Posterior cingulate gyrus (tissue), 11 donors: ENCODE measurements at regions not wholly inside any gene's neighbourhood (a gene's known extent, or its start where the extent isn't known, plus 50 kb on each side); places are given as distances from the start of the nearest gene placed in this dataset.

Experiments
- DNase-seq, 10 donors: peaks; one replicate each; pipeline versions ENCODE4 v3.0.0 to v3.0.0-alpha.2; 2020 to 2021; ENCODE audit warnings: mixed read lengths in 3 of 10
- intact Hi-C: fragments of 100-400 bp; cut with DNase I; formaldehyde crosslinking; loops from one replicate; pipeline ENCODE4 v1.15.1; 2023

- intact Hi-C loops = no loop called here
- no peak for DNase-seq
Measured at GRCh38 chr1:191852907-191853306, 305.4 kb upstream of the RGS18 start.

- DNase-seq = no peak
- intact Hi-C loops = no loop called here
Measured at GRCh38 chr1:191857600-191857999, 300.7 kb upstream of the RGS18 start.

- intact Hi-C loops = no loop called here
- no peak for DNase-seq
Measured at GRCh38 chr1:191865479-191865878, 292.8 kb upstream of the RGS18 start.

GRCh38 chr1:191866155-191866554 is 292.1 kb upstream of the RGS18 start:
- no peak for DNase-seq
- intact Hi-C loops = no loop called here

GRCh38 chr1:191869790-191870312 is 288.4 kb upstream of the RGS18 start:
- intact Hi-C loops = no loop called here
- no peak for DNase-seq

- intact Hi-C loops = no loop called here
- DNase-seq = no peak
Measured at GRCh38 chr1:191870490-191870889, 287.8 kb upstream of the RGS18 start.

GRCh38 chr1:191875994-191876393 is 282.3 kb upstream of the RGS18 start:
- DNase-seq = no peak
- intact Hi-C loops = no loop called here

GRCh38 chr1:191876631-191877030 is 281.6 kb upstream of the RGS18 start:
- intact Hi-C loops = no loop called here
- DNase-seq = no peak

GRCh38 chr1:191882870-191883269 is 275.4 kb upstream of the RGS18 start:
- no peak for DNase-seq
- intact Hi-C loops = no loop called here

GRCh38 chr1:191886977-191887376 is 271.3 kb upstream of the RGS18 start:
- DNase-seq = no peak
- intact Hi-C loops = no loop called here

- intact Hi-C loops = no loop called here
- DNase-seq = no peak
Measured at GRCh38 chr1:191888996-191889622, 269.2 kb upstream of the RGS18 start.

GRCh38 chr1:191889623-191890003 is 268.6 kb upstream of the RGS18 start:
- intact Hi-C loops = no loop called here
- no peak for DNase-seq

GRCh38 chr1:191890433-191891088 is 267.7 kb upstream of the RGS18 start:
- no peak for DNase-seq
- intact Hi-C loops = no loop called here

GRCh38 chr1:191892716-191893115 is 265.5 kb upstream of the RGS18 start:
- intact Hi-C loops = no loop called here
- DNase-seq = no peak

- intact Hi-C loops = no loop called here
- DNase-seq = no peak
Measured at GRCh38 chr1:191895049-191895448, 263.2 kb upstream of the RGS18 start.

GRCh38 chr1:191895462-191896058 is 262.7 kb upstream of the RGS18 start:
- no peak for DNase-seq
- intact Hi-C loops = no loop called here

GRCh38 chr1:191897134-191897533 is 261.1 kb upstream of the RGS18 start:
- DNase-seq = no peak
- intact Hi-C loops = no loop called here

- no peak for DNase-seq
- intact Hi-C loops = no loop called here
Measured at GRCh38 chr1:191901651-191902050, 256.6 kb upstream of the RGS18 start.

- intact Hi-C loops = no loop called here
- DNase-seq = no peak
Measured at GRCh38 chr1:191904991-191905390, 253.3 kb upstream of the RGS18 start.

GRCh38 chr1:191905781-191906180 is 252.5 kb upstream of the RGS18 start:
- no peak for DNase-seq
- intact Hi-C loops = no loop called here

- intact Hi-C loops = no loop called here
- no peak for DNase-seq
Measured at GRCh38 chr1:191907121-191907520, 251.1 kb upstream of the RGS18 start.

- no peak for DNase-seq
- intact Hi-C loops = no loop called here
Measured at GRCh38 chr1:191910245-191910644, 248.0 kb upstream of the RGS18 start.
